Type B pancreatic cell (in vitro differentiated cells): ENCODE measurements at regions not wholly inside any gene's neighbourhood (a gene's known extent, or its start where the extent isn't known, plus 50 kb on each side); places are given as distances from the start of the nearest gene placed in this dataset.

ENCODE experiments used
- DNase-seq: peaks from one replicate; pipeline ENCODE4 v3.0.0; 2021; ENCODE audit warnings: mixed read lengths; ENCODE audit not compliant: unreplicated experiment; ENCODE audit errors: extremely low spot score
- H3K27ac Mint-ChIP-seq: 2 replicates; pipeline ENCODE4 v1.8.0; 2021; ENCODE audit warnings: mild to moderate bottlenecking, mixed read lengths
- H3K27me3 Mint-ChIP-seq: 2 replicates; pipeline ENCODE4 v1.8.0; 2021; ENCODE audit warnings: mixed read lengths
- H3K36me3 Mint-ChIP-seq: 2 replicates; pipeline ENCODE4 v1.8.0; 2021; ENCODE audit warnings: mixed read lengths
- H3K4me1 Mint-ChIP-seq: one replicate; pipeline ENCODE4 v1.8.0; 2021; ENCODE audit warnings: mixed read lengths; ENCODE audit not compliant: unreplicated experiment
- H3K4me3 Mint-ChIP-seq: 2 replicates; pipeline ENCODE4 v1.8.0; 2021; ENCODE audit warnings: mild to moderate bottlenecking, mixed read lengths
- H3K9me3 Mint-ChIP-seq: 2 replicates; pipeline ENCODE4 v1.8.0; 2021; ENCODE audit warnings: mixed read lengths
- TF ChIP-seq, protein P1 (sequence below): fragments of 200-600 bp; sonication (generic); conservative IDR thresholded peaks from 2 replicates; pipeline ENCODE4 v1.5.0; 2021; ENCODE audit warnings: antibody characterized with exemption, mild to moderate bottlenecking

DNA sequence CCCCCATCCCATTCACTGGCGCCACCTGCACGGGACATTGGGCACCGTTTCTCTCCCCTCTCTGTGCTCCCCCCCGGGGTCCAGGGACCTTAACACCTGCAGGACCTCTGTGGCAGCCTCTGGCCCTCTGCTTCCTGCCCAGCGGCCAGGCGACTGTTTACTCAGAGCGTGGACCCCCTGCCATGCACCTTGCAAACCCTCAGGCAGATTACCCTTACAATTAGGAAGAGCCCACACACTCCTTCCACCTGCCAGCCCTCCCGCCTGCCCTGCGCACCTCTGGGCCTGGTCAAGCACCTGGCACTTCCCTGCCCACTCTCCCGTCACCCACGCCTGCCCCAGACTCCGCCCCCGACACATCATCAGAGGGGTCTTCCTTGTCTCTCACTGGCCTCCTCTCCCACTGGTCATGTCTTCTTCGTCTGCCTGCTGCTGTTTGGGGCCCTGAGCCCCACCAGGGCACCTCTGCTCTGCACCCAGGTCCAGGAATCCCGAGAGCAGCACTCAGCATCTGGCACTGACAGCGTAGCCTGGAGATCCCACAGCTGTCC is 281.3 kb upstream of the IRX4 start:
- Mint-ChIP-seq H3K4me1 (peaks cover 6% of the 10 kb centered on the region), H3K27me3 (peaks cover 38% of the 10 kb centered on the region), H3K4me3 (no peak overlapping the region), H3K27ac (no peak overlapping the region), H3K36me3 (no peaks in the 10 kb centered on the region), H3K9me3 (no peaks in the 10 kb centered on the region)
- no peak for DNase-seq
- TF ChIP-seq, protein P1, sequence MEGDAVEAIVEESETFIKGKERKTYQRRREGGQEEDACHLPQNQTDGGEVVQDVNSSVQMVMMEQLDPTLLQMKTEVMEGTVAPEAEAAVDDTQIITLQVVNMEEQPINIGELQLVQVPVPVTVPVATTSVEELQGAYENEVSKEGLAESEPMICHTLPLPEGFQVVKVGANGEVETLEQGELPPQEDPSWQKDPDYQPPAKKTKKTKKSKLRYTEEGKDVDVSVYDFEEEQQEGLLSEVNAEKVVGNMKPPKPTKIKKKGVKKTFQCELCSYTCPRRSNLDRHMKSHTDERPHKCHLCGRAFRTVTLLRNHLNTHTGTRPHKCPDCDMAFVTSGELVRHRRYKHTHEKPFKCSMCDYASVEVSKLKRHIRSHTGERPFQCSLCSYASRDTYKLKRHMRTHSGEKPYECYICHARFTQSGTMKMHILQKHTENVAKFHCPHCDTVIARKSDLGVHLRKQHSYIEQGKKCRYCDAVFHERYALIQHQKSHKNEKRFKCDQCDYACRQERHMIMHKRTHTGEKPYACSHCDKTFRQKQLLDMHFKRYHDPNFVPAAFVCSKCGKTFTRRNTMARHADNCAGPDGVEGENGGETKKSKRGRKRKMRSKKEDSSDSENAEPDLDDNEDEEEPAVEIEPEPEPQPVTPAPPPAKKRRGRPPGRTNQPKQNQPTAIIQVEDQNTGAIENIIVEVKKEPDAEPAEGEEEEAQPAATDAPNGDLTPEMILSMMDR, result no peak

DNA sequence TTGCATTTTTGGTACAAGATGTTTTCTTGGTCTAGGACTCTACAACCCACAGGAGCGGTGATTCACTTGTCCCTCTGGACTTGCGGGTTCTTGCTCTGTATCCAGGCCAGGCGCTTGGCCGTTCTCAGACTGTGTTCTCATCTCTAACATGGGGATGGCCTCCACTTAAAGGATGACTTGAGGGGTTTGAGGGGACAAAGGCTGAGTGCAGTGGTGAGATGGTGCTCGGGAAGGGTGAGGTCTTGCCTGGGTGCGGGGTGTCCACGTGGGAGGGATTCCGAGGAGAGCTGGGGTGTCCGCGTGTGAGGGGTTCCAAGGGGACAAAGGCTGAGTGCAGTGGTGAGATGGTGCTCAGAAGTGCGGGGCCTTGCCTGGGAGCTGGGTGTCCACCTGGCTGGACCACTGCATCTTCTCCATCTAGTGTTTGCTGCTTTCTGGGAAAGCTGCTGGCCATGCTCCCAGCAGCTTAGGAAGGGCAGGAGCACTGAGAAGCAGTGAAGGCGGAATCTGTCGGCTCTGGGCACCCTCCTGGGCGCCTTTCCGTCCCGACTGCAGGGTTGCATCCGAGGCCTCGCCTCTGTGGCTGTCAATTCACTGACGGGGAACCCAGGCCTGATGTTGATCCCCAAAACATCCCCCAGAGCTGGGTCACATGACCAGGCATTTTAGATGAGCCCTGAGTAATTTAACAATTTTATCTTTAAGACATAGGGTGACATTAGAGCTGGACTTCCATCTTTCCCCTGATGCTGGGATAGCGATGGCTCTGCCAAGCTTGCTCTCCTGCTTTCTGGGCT is 280.5 kb upstream of the IRX4 start:
- Mint-ChIP-seq H3K4me3 (no peak overlapping the region), H3K9me3 (no peaks in the 10 kb centered on the region), H3K36me3 (no peaks in the 10 kb centered on the region), H3K27ac (no peak overlapping the region), H3K27me3 (peaks cover 32% of the 10 kb centered on the region), H3K4me1 (peaks cover 13% of the 10 kb centered on the region)
- DNase-seq, result no peak
- TF ChIP-seq, protein P1, result no peak

DNA sequence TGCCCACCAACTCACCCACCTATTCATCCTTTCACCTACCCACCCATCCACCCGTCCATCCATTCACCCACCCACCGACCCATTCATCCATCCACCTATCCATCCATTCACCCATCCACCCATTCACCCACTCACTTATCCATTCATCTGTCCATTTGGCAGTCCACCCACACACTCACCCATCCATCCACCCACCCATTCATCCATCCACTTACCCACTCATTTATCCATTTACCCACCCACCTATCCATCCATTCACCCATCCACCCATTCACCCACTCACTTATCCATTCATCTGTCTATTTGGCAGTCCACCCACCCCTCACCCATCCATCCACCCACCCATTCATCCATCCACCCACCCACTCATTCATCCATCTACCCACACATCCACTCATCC is 278.1 kb upstream of the IRX4 start:
- no peak overlapping the region for H3K4me3 Mint-ChIP-seq
- H3K27me3 Mint-ChIP-seq, result peaks cover 22% of the 10 kb centered on the region
- TF ChIP-seq, protein P1, result no peak
- DNase-seq, result no peak
- H3K27ac Mint-ChIP-seq, result no peak overlapping the region
- H3K4me1 Mint-ChIP-seq, result peaks cover 18% of the 10 kb centered on the region
- H3K9me3 Mint-ChIP-seq, result no peaks in the 10 kb centered on the region
- H3K36me3 Mint-ChIP-seq, result no peaks in the 10 kb centered on the region

DNA sequence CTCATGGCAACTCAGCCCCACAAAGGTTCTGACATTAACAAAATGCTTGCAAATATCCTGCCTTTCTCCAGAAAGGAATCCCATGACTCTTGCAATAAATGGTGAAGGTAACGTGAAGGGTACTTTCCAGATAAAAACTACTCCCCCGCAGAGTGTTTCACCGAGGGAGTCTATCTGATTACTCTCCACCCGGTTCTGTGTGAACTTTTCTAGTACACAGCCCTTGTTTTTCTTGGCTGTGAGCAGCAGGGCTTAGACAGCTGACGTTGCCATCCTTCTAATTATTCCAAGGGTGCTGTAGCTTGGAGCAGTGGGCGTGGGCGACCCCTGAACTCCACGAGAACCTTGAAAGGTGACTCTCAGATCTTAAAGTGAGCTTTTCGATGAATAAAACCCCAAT is 276.0 kb upstream of the IRX4 start:
- Mint-ChIP-seq H3K27ac (no peak overlapping the region), H3K4me1 (peaks cover 18% of the 10 kb centered on the region), H3K4me3 (no peak overlapping the region), H3K36me3 (no peaks in the 10 kb centered on the region), H3K27me3 (peaks cover 18% of the 10 kb centered on the region), H3K9me3 (no peaks in the 10 kb centered on the region)
- TF ChIP-seq, protein P1, result no peak
- DNase-seq, result no peak

DNA sequence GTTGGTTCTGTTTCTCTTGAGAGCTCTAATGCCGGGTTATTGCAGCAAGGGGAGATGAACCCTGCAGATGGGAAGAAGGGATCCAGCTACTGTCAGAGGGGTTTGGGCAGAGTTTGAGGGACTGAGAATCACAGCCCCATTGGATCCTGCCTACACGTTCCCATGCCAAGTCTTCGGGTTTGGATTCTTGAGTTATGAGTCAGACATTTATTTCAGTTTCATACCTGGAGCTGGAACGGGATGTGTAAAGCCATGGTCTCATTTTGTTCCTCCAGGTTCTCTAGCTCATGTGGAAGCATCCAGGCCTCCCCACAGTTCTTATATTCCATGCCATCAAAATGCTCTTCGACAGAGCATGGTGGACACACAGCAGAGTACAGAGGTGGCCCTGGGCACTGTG is 275.4 kb upstream of the IRX4 start:
- H3K4me1 Mint-ChIP-seq, result peaks cover 18% of the 10 kb centered on the region
- no peaks in the 10 kb centered on the region for H3K9me3 Mint-ChIP-seq
- TF ChIP-seq, protein P1, result no peak
- H3K27ac Mint-ChIP-seq, result no peak overlapping the region
- H3K36me3 Mint-ChIP-seq, result no peaks in the 10 kb centered on the region
- DNase-seq, result no peak
- peaks cover 19% of the 10 kb centered on the region for H3K27me3 Mint-ChIP-seq
- no peak overlapping the region for H3K4me3 Mint-ChIP-seq
